ENCODE measurements at regions not wholly inside any gene's neighbourhood (a gene's known extent, or its start where the extent isn't known, plus 50 kb on each side); places are given as distances from the start of the nearest gene placed in this dataset.

GRCh38 chr12:24270965-24271364 lies 321.5 kb upstream of the SOX5 start:
- TF ChIP-seq EZH2 (IDR thresholded peaks at IDR 0.05; ENCODE audit: borderline replicate concordance, insufficient read depth, low read depth, low read length, poor library complexity, severe bottlenecking) (no peak), CTCF (IDR thresholded peaks at IDR 0.05) (no peak)
- no peak overlapping the region for H3K27ac ChIP-seq (ENCODE audit: low read length in 2 of 2)
- H4K20me1 ChIP-seq (ENCODE audit: control insufficient read depth, insufficient read depth, low read length, poor library complexity, severe bottlenecking): no peaks in the 10 kb centered on the region
- H3K9me3 Mint-ChIP-seq (ENCODE audit: insufficient read depth): no peaks in the 10 kb centered on the region
- no peaks in the 10 kb centered on the region for H3K9me3 ChIP-seq (ENCODE audit: control extremely low read depth in 1 of 3, control insufficient read depth in 2 of 3, insufficient read depth in 1 of 3, low read length in 2 of 3)
- ATAC-seq (ENCODE audit: low read depth): no peak
- H3K79me2 ChIP-seq (ENCODE audit: control insufficient read depth, insufficient read depth, low read length): no peaks in the 10 kb centered on the region
- intact Hi-C loops (cut with micrococcal nuclease): loop anchor here (10.0 kb wide), 1 partner anchor 504 kb away; no protein-coding TSS in a partner anchor
- POLR2A ChIA-PET: no interaction called here
- no peak overlapping the region for H3K4me3 Mint-ChIP-seq
- H3K9ac ChIP-seq (ENCODE audit: low read length): no peak overlapping the region
- H3K27me3 Mint-ChIP-seq: no peaks in the 10 kb centered on the region
- H3K4me2 ChIP-seq (replicated peaks; ENCODE audit: low read depth, low read length, poor library complexity, severe bottlenecking): no peak overlapping the region
- WGBS (ENCODE audit: insufficient coverage): no CpG with 5 or more reads among the region's 2 CpGs
- H3K4me1 Mint-ChIP-seq: no peaks in the 10 kb centered on the region
- no peak for DNase-seq
- CTCF ChIA-PET: no interaction called here
- no peak overlapping the region for H2AFZ ChIP-seq (ENCODE audit: insufficient read depth, low read depth, low read length, poor library complexity, severe bottlenecking)
- no peaks in the 10 kb centered on the region for H3K36me3 ChIP-seq (replicated peaks in 1 of 2; ENCODE audit: control extremely low read depth in 1 of 2, control insufficient read depth in 1 of 2, extremely low read depth in 1 of 2, insufficient read depth in 2 of 2, low read length in 1 of 2)
- H3K4me3 ChIP-seq (ENCODE audit: control extremely low read depth in 1 of 5, extremely low read depth in 1 of 5, insufficient read depth in 1 of 5, low read depth in 2 of 5, low read length in 4 of 5): no peak overlapping the region
- no peaks in the 10 kb centered on the region for H3K27me3 ChIP-seq (replicated peaks in 1 of 4; ENCODE audit: control extremely low read depth in 1 of 4, control insufficient read depth in 3 of 4, insufficient read depth in 4 of 4, low read length in 3 of 4)
- H3K4me1 ChIP-seq (ENCODE audit: control insufficient read depth in 2 of 2, insufficient read depth in 2 of 2, low read length in 2 of 2): no peaks in the 10 kb centered on the region
- no peak overlapping the region for H3K27ac Mint-ChIP-seq

- Histone ChIP-seq H3K9ac (ENCODE audit: low read length) (no peak overlapping the region), H3K4me2 (replicated peaks; ENCODE audit: low read depth, low read length, poor library complexity, severe bottlenecking) (no peak overlapping the region), H2AFZ (ENCODE audit: insufficient read depth, low read depth, low read length, poor library complexity, severe bottlenecking) (no peak overlapping the region), H3K9me3 (ENCODE audit: control extremely low read depth in 1 of 3, control insufficient read depth in 2 of 3, insufficient read depth in 1 of 3, low read length in 2 of 3) (no peaks in the 10 kb centered on the region), H3K27ac (ENCODE audit: low read length in 2 of 2) (no peak overlapping the region), H3K27me3 (replicated peaks in 1 of 4; ENCODE audit: control extremely low read depth in 1 of 4, control insufficient read depth in 3 of 4, insufficient read depth in 4 of 4, low read length in 3 of 4) (no peaks in the 10 kb centered on the region), H3K79me2 (ENCODE audit: control insufficient read depth, insufficient read depth, low read length) (no peaks in the 10 kb centered on the region), H3K36me3 (replicated peaks in 1 of 2; ENCODE audit: control extremely low read depth in 1 of 2, control insufficient read depth in 1 of 2, extremely low read depth in 1 of 2, insufficient read depth in 2 of 2, low read length in 1 of 2) (no peaks in the 10 kb centered on the region), H4K20me1 (ENCODE audit: control insufficient read depth, insufficient read depth, low read length, poor library complexity, severe bottlenecking) (no peaks in the 10 kb centered on the region), H3K4me1 (ENCODE audit: control insufficient read depth in 2 of 2, insufficient read depth in 2 of 2, low read length in 2 of 2) (no peaks in the 10 kb centered on the region), H3K4me3 (ENCODE audit: control extremely low read depth in 1 of 5, extremely low read depth in 1 of 5, insufficient read depth in 1 of 5, low read depth in 2 of 5, low read length in 4 of 5) (no peak overlapping the region)
- no CpG with 5 or more reads among the region's 1 CpG for WGBS (ENCODE audit: insufficient coverage)
- Mint-ChIP-seq H3K27ac (no peak overlapping the region), H3K4me3 (no peak overlapping the region), H3K27me3 (no peaks in the 10 kb centered on the region), H3K4me1 (no peaks in the 10 kb centered on the region), H3K9me3 (ENCODE audit: insufficient read depth) (no peaks in the 10 kb centered on the region)
- ChIA-PET CTCF (no interaction called here), POLR2A (no interaction called here)
- TF ChIP-seq CTCF (IDR thresholded peaks at IDR 0.05): no peak
- TF ChIP-seq EZH2 (IDR thresholded peaks at IDR 0.05; ENCODE audit: borderline replicate concordance, insufficient read depth, low read depth, low read length, poor library complexity, severe bottlenecking): no peak
- no peak for ATAC-seq (ENCODE audit: low read depth)
- no peak for DNase-seq
- intact Hi-C loops (cut with micrococcal nuclease): loop anchor here (10.0 kb wide), 1 partner anchor 504 kb away; no protein-coding TSS in a partner anchor
Observed at GRCh38 chr12:24270464-24270863, 321.0 kb upstream of the SOX5 start.
